PC-3 (cell line): ENCODE measurements at regions not wholly inside any gene's neighbourhood (a gene's known extent, or its start where the extent isn't known, plus 50 kb on each side); places are given as distances from the start of the nearest gene placed in this dataset.

Source experiments
- CTCF ChIP-seq: fragments of 300-600 bp; sonication (generic); conservative IDR thresholded peaks from 2 replicates; pipeline ENCODE4 v1.5.1; 2017; ENCODE audit warnings: antibody characterized with exemption, low read depth, mild to moderate bottlenecking, low read length
- EZH2 ChIP-seq: fragments of 300-600 bp; sonication (generic); IDR thresholded peaks from one replicate; pipeline ENCODE4 v1.6.1; 2017; ENCODE audit warnings: antibody characterized with exemption, mild to moderate bottlenecking, low read length; ENCODE audit not compliant: unreplicated experiment
- EZH2phosphoT487 ChIP-seq: fragments of 300-600 bp; sonication (generic); IDR thresholded peaks from 2 replicates; pipeline ENCODE4 v1.6.1; 2018; ENCODE audit warnings: mild to moderate bottlenecking, antibody characterized with exemption, low read length, borderline replicate concordance

DNA sequence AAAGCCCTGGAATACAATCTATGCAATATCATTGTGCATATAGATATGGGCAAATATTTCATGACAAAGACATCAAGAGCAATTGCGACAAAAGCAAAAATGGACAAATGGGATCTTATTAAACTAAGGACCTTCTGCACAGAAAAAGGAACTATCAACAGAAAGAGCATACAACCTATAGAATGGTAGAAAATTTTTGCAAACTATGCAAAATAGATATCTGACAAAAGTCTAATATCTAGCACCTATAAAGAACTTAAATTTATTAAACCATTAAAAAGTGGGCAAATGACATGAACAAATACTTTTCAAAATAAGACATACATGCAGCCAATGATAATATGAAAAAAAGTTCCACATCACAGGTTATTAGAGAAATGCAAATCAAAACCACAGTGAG lies 312.9 kb downstream of the GLUD2 start:
- no peak for TF ChIP-seq CTCF
- TF ChIP-seq EZH2phosphoT487 = no peak
- no peak for TF ChIP-seq EZH2
